ENCODE measurements at regions not wholly inside any gene's neighbourhood (a gene's known extent, or its start where the extent isn't known, plus 50 kb on each side); places are given as distances from the start of the nearest gene placed in this dataset.

- no peak overlapping the region for H3K4me3 ChIP-seq
- FAIRE-seq (no peak), ATAC-seq (no peak), DNase-seq (no peak)
- no peaks in the 10 kb centered on the region for H3K9me3 ChIP-seq
- no peak overlapping the region for H3K27ac ChIP-seq
- no peaks in the 10 kb centered on the region for H3K4me1 ChIP-seq
- no peaks in the 10 kb centered on the region for H3K36me3 ChIP-seq
- intact Hi-C loops (cut with DNase I), result no loop called here
- TF ChIP-seq CTCF (IDR thresholded peaks at IDR 0.05), result no peak
- no peaks in the 10 kb centered on the region for H3K27me3 ChIP-seq
Measured at GRCh38 chr7:124686543-124687171, 78.9 kb downstream of the GPR37 start.

GRCh38 chr7:124681946-124682345, 83.6 kb downstream of the GPR37 start:
- intact Hi-C loops (cut with DNase I), result no loop called here
- Histone ChIP-seq H3K27ac (no peak overlapping the region), H3K4me3 (no peak overlapping the region), H3K36me3 (no peaks in the 10 kb centered on the region), H3K27me3 (no peaks in the 10 kb centered on the region), H3K4me1 (no peaks in the 10 kb centered on the region), H3K9me3 (no peaks in the 10 kb centered on the region)
- ATAC-seq (no peak), DNase-seq (no peak), FAIRE-seq (no peak)
- TF ChIP-seq CTCF (IDR thresholded peaks at IDR 0.05), result no peak
- WGBS, 2 donors, result 39 to 40% methylated on average over 1 of the region's 1 CpG

GRCh38 chr7:124680304-124680703, 85.3 kb downstream of the GPR37 start:
- no peak overlapping the region for H3K4me3 ChIP-seq
- no peaks in the 10 kb centered on the region for H3K4me1 ChIP-seq
- WGBS, 2 donors, result 77 to 92% methylated on average over 6 of the region's 6 CpGs
- ATAC-seq (no peak), FAIRE-seq (no peak), DNase-seq (no peak)
- TF ChIP-seq CTCF (IDR thresholded peaks at IDR 0.05), result no peak
- H3K36me3 ChIP-seq, result no peaks in the 10 kb centered on the region
- intact Hi-C loops (cut with DNase I), result no loop called here
- H3K27me3 ChIP-seq, result no peaks in the 10 kb centered on the region
- no peak overlapping the region for H3K27ac ChIP-seq
- no peaks in the 10 kb centered on the region for H3K9me3 ChIP-seq

GRCh38 chr7:124679586-124680225, 85.9 kb downstream of the GPR37 start:
- no peaks in the 10 kb centered on the region for H3K36me3 ChIP-seq
- 42 to 52% methylated on average over 8 of the region's 8 CpGs for WGBS, 2 donors
- H3K9me3 ChIP-seq, result no peaks in the 10 kb centered on the region
- H3K4me3 ChIP-seq, result no peak overlapping the region
- intact Hi-C loops (cut with DNase I), result no loop called here
- H3K27me3 ChIP-seq, result no peaks in the 10 kb centered on the region
- ATAC-seq (no peak), DNase-seq (no peak), FAIRE-seq (no peak)
- TF ChIP-seq CTCF (IDR thresholded peaks at IDR 0.05), result no peak
- H3K27ac ChIP-seq, result no peak overlapping the region
- H3K4me1 ChIP-seq, result no peaks in the 10 kb centered on the region

GRCh38 chr7:124679146-124679545, 86.4 kb downstream of the GPR37 start:
- 53 to 57% methylated on average over 2 of the region's 2 CpGs for WGBS, 2 donors
- Histone ChIP-seq H3K36me3 (no peaks in the 10 kb centered on the region), H3K27ac (no peak overlapping the region), H3K4me3 (no peak overlapping the region), H3K9me3 (no peaks in the 10 kb centered on the region), H3K4me1 (no peaks in the 10 kb centered on the region), H3K27me3 (no peaks in the 10 kb centered on the region)
- ATAC-seq (no peak), DNase-seq (no peak), FAIRE-seq (no peak)
- no peak for TF ChIP-seq CTCF (IDR thresholded peaks at IDR 0.05)
- intact Hi-C loops (cut with DNase I), result no loop called here

Measured in pancreas (tissue), 10 donors.